ENCODE measurements at regions not wholly inside any gene's neighbourhood (a gene's known extent, or its start where the extent isn't known, plus 50 kb on each side); places are given as distances from the start of the nearest gene placed in this dataset.

DNA sequence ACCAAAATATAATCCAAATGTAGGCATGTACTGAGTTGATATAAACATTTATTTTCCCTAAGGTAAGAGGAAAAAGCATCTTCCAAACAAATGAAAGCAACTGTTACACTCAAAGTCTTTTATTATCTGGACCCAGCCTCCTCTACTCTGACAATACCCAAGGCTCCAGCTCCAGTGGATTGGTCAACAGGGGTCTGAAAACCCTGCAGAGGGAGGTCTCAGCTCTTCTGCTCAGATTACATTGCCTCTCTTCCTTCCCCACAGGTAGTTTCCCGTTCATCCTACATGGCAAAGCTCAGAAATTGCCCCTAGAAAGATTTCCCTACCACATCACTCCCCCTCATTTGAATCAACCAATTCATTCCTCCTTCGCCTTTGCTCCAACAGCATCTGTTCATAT, 457.0 kb downstream of the METTL4 start:
- TF ChIP-seq CTCF (IDR thresholded peaks at IDR 0.05), result no peak
- TF ChIP-seq POLR2A (IDR thresholded peaks at IDR 0.05), result no peak
- TF ChIP-seq POLR2AphosphoS5 (IDR thresholded peaks at IDR 0.05; ENCODE audit: insufficient read depth in 1 of 2, low read depth in 1 of 2), result no peak
